G401 (cell line): ENCODE measurements at regions not wholly inside any gene's neighbourhood (a gene's known extent, or its start where the extent isn't known, plus 50 kb on each side); places are given as distances from the start of the nearest gene placed in this dataset.
"Not testable (repeated sequence)": the region's sequence is repeated elsewhere in the genome, so short reads cannot be mapped to it uniquely, and the experiment has no call there.

ENCODE experiments used
- DNase-seq: peaks from one replicate; pipeline ENCODE4 v3.0.0-alpha.2; 2015; ENCODE audit warnings: low spot score
- in situ Hi-C: cut with HindIII; loops from 2 replicates; pipeline ENCODE4 v1.10.0; 2016; ENCODE audit warnings: low sequenced_read_pairs, mixed read lengths

GRCh38 chr12:31214626-31215517 is 111.1 kb downstream of the SINHCAF start:
- DNase-seq = no peak
- in situ Hi-C loops = no loop called here

GRCh38 chr12:31215518-31216232 is 110.3 kb downstream of the SINHCAF start:
- in situ Hi-C loops = no loop called here
- no peak for DNase-seq

GRCh38 chr12:31216479-31216878 is 109.5 kb downstream of the SINHCAF start:
- in situ Hi-C loops = no loop called here
- no peak for DNase-seq

- in situ Hi-C loops = no loop called here
- no peak for DNase-seq
These were observed 108.4 kb downstream of the SINHCAF start for GRCh38 chr12:31217356-31218130.

GRCh38 chr12:31218203-31219025 is 107.5 kb downstream of the SINHCAF start:
- in situ Hi-C loops = no loop called here

GRCh38 chr12:31219521-31219920 is 106.4 kb downstream of the SINHCAF start:
- DNase-seq = no peak
- in situ Hi-C loops = no loop called here

More at GRCh38 chr12:31218203-31219025, 107.5 kb downstream of the SINHCAF start:
- no peak for DNase-seq

GRCh38 chr12:31220061-31220460 is 105.9 kb downstream of the SINHCAF start:
- DNase-seq = no peak
- in situ Hi-C loops = no loop called here

GRCh38 chr12:31220633-31221550 is 105.1 kb downstream of the SINHCAF start:
- peak; percentile 16 for DNase-seq
- in situ Hi-C loops = no loop called here

GRCh38 chr12:31221551-31221945 is 104.4 kb downstream of the SINHCAF start:
- in situ Hi-C loops = no loop called here
- DNase-seq = no peak

- no peak for DNase-seq
- in situ Hi-C loops = no loop called here
These were observed 103.2 kb downstream of the SINHCAF start for GRCh38 chr12:31222620-31223222.

GRCh38 chr12:31223640-31224039 is 102.3 kb downstream of the SINHCAF start:
- in situ Hi-C loops, DNase-seq: not testable (repeated sequence)

- no peak for DNase-seq
- in situ Hi-C loops = no loop called here
These were observed 101.0 kb downstream of the SINHCAF start for GRCh38 chr12:31224768-31225448.

- DNase-seq = no peak
- in situ Hi-C loops = no loop called here
These were observed 100.1 kb downstream of the SINHCAF start for GRCh38 chr12:31225656-31226535.

GRCh38 chr12:31226639-31227038 is 99.3 kb downstream of the SINHCAF start:
- in situ Hi-C loops = no loop called here
- DNase-seq = peak; percentile 9

GRCh38 chr12:31227401-31227981 is 98.5 kb downstream of the SINHCAF start:
- DNase-seq = no peak
- in situ Hi-C loops = no loop called here
